ENCODE measurements at regions not wholly inside any gene's neighbourhood (a gene's known extent, or its start where the extent isn't known, plus 50 kb on each side); places are given as distances from the start of the nearest gene placed in this dataset.

DNA sequence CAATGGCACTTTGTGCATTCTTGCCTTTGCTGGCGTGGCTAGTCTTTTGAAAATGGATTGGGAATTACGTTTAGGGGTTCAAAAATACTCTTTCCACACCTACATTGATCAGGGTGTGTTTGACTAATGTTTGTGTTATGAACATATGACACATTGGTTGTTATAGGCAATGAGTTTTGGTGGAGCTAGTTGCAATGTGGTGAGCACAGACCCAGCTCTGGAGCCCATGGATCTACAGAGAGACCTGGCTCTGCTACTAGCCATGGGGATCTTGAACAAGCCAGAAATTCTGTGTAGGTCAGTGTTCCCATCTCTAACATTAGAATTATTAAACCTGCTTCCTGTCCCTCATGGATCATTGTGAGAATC is 222.4 kb upstream of the UBL3 start:
- TF ChIP-seq, protein P1, sequence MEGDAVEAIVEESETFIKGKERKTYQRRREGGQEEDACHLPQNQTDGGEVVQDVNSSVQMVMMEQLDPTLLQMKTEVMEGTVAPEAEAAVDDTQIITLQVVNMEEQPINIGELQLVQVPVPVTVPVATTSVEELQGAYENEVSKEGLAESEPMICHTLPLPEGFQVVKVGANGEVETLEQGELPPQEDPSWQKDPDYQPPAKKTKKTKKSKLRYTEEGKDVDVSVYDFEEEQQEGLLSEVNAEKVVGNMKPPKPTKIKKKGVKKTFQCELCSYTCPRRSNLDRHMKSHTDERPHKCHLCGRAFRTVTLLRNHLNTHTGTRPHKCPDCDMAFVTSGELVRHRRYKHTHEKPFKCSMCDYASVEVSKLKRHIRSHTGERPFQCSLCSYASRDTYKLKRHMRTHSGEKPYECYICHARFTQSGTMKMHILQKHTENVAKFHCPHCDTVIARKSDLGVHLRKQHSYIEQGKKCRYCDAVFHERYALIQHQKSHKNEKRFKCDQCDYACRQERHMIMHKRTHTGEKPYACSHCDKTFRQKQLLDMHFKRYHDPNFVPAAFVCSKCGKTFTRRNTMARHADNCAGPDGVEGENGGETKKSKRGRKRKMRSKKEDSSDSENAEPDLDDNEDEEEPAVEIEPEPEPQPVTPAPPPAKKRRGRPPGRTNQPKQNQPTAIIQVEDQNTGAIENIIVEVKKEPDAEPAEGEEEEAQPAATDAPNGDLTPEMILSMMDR (IDR thresholded peaks at IDR 0.05), result no peak
- TF ChIP-seq EZH2 (IDR thresholded peaks at IDR 0.05; ENCODE audit: borderline replicate concordance, insufficient read depth, low read depth, low read length, poor library complexity, severe bottlenecking), result no peak

Measured in B cell (primary cell).